OCI-M2 (cell line): ENCODE measurements at regions not wholly inside any gene's neighbourhood (a gene's known extent, or its start where the extent isn't known, plus 50 kb on each side); places are given as distances from the start of the nearest gene placed in this dataset.
A peak's percentile ranks its signal among the peaks of the same experiment; 100 is the strongest.
"Not testable (repeated sequence)": the region's sequence is repeated elsewhere in the genome, so short reads cannot be mapped to it uniquely, and the experiment has no call there.

Experiments used
- DNase-seq: peaks from one replicate; lab custom pipeline; 2025; ENCODE audit not compliant: unreplicated experiment; lab: John Stamatoyannopoulos, UW

DNA sequence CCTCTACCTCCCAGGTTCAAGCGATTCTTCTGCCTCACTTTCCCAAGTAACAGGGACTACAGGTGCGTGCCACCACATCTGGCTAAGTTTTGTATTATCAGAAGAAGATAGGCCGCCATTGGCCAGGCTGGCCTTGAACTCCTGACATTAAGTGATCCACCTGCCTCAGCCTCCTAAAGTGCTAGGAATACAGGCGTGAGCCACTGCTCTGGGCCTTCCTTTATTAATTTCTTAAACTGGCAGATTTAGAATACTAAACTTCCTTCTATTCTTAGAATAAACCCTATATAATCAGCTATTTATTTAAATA is 86.6 kb downstream of the HFE start:
- no peak for DNase-seq

DNA sequence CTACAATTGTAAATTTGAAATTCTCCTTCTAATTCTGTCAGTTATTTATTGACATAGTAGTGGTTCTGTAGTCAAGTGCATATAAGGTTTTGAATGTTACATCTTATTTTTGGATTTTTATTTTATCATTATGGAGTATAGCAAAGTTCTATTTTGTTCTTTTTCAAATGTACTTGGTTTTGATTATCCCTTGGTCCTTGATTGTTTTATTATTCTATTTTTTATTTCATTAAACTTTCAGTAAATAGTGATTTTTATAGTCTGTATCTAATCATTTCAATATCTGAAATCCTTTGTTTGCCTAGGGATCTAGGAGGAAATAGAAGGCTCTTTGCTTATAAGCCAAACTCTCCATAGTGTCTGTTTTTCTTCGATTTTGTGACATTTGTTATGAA is 87.8 kb downstream of the HFE start:
- no peak for DNase-seq

GRCh38 chr6:26175428-26176181 is 88.4 kb downstream of the HFE start:
- peak; percentile 42 for DNase-seq

DNA sequence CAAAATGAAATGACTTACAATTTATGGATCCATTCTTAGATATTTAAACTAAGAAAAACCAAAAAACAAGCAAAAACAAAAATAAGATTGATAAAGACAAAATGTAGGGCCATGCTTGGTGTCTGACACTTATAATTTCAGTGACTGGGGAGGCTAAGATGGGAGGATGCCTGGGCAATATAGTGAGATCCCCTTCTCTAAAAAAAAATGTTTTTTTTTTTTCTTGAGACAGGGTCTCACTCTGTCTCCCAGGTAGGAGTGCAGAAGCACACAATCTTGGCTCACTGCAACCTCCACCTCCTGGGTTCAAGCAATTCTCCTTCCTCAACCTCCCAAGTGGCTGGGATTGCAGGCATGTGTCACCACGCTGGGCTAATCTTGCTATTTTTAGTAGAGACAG is 92.4 kb downstream of the HFE start:
- no peak for DNase-seq

DNA sequence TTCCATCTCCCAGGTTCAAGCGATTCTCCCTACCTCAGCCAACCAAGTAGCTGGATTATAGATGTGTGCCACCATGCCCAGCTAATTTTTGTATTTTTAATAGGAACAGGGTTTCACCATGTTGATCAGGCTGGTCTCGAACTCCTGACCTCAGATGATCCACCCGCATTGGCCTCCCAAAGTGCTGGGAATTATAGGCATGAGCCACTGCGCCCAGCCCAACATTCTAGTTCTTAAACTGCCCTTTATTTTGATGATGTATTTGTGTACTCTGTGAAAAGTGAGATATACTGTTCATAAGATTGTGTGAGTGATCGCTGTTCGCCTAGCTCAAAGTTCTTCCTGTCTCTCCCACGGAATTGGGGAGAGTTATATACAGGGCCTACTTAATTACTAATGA is 93.1 kb downstream of the HFE start:
- DNase-seq, result no peak

GRCh38 chr6:26183237-26183580 is 96.0 kb downstream of the HFE start:
- no peak for DNase-seq

GRCh38 chr6:26183581-26184366 is 96.5 kb downstream of the HFE start:
- DNase-seq, result no peak

DNA sequence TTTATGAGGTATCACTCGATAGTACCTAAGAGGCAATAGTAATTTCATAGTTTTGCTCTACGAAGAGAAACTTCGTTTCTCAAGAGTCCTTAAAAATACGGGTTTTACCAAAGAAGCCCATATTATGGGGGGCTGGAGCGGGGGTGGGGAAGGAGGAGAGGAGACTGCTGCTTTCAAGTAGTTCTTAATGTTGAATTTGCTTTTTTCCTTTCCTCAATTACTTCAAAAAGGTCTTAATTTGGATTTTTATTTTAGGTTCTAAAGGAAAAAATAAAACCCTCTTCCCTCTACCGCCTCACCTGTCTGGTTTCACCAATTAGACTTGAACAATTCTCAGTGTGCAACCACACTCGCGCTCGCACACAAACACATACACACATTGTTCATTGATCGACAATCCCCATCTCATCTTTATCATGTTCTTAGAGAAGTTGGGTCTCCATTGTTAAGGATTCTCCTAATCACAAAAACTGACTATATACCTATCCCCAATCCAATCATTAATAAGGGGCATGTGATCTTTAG is 97.2 kb downstream of the HFE start:
- DNase-seq, result no peak

DNA sequence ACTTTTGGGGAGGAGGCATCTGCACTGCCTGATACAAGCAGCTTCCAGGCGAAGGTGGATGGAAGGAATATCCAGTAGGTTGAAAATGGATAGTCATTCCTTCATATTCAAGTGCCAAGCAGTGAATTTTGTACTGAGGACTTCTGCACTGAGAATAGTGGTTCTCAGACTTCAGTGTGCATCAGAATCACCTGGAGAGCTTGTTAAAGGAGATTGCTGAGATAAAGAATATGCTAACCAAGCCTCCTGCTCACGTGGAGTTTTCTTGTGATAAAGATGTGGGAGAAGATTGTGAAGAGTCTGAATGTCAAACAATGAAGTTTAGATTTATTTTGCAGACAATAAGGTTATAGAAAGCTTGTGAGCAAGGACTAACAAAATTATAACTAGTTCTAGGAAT is 97.8 kb downstream of the HFE start:
- DNase-seq, result no peak

DNA sequence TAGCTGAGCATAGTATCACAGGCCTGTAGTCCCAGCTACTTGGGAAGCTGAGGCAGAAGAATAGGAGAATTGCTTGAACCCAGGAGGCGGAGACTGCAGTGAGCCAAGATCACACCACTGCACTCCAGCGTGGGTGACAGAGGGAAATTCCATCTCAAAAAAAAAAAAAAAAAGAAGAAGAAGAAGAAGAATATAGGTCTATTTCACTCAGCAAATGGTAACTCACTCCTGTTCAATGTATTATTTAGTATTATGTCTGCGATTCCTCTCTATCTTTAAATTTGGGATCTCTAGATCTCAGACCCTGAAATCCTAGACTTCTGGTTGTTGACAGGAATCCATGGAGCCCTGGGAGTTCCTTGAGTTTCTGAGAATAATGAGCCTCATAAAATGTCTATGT is 98.6 kb downstream of the HFE start:
- DNase-seq, result no peak

DNA sequence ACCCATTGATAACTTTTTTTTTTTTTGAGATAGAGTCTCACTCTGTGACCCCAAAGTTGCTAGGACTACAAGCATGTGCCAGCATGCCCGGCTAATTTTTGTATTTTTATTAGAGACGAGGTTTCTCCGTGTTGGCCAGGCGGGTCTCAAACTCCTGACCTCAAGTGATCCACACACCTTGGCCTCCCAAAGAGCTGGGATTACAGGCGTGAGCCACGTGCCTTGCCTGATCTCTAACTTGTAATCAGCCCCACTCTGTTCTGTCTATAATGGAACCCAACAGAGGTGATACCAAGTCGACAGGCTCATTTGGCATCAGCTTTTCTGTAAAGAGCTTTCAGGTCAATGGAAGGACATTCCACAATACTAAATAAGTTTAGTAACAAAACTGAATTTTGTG is 99.4 kb downstream of the HFE start:
- no peak for DNase-seq

GRCh38 chr6:26187292-26187691 is 100.1 kb downstream of the HFE start:
- no peak for DNase-seq

DNA sequence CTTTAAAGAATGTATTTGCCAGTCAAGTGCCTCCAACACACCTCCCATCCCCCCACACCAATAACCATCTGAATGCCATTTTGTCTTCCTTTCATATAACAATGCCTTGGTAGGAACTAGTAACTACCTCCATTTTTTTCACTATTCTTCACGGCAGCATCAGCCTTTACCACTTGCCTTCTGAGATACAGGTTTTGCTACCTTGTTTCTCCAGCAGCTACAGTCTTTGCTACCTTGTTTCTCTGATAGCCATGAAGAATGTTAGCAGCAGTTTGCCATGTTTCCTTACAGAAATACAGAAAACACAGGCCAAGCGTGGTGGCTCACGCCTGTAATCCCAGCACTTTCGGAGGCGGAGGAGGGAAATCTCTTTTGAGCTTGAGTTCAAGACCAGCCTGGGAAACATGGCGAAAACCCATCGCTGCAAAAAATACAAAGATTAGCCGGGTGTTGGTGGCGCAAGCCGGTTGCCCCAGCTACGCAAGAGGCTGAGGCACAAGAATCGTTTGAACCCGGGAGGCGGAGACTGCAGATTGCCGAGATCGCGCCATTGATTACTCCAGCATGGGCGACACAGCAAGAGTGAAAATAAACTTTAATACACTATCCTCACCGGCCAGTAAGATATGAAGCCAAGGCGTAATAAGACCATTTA is 100.9 kb downstream of the HFE start:
- DNase-seq, result no peak

DNA sequence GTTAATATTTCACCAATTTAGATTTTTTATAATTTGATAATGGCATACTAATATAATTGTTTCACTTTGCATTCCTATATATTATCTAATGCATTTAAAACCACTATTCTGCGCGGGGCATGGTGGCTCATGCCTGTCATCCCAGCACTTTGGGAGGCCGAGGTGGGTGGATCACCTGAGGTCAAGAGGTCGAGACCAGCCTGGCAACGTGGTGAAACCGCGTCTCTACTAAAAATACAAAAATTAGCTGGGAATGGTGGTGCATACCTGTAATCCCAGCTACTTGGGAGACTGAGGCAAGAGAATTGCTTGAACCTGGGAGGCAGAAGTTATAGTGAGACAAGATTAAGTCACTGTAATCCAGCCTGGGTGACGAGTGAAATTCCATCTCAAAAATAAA is 104.3 kb downstream of the HFE start:
- DNase-seq, result not testable (repeated sequence)

GRCh38 chr6:26193467-26194328 is 106.5 kb downstream of the HFE start:
- DNase-seq, result no peak

GRCh38 chr6:26194329-26194701 is 107.1 kb downstream of the HFE start:
- no peak for DNase-seq

DNA sequence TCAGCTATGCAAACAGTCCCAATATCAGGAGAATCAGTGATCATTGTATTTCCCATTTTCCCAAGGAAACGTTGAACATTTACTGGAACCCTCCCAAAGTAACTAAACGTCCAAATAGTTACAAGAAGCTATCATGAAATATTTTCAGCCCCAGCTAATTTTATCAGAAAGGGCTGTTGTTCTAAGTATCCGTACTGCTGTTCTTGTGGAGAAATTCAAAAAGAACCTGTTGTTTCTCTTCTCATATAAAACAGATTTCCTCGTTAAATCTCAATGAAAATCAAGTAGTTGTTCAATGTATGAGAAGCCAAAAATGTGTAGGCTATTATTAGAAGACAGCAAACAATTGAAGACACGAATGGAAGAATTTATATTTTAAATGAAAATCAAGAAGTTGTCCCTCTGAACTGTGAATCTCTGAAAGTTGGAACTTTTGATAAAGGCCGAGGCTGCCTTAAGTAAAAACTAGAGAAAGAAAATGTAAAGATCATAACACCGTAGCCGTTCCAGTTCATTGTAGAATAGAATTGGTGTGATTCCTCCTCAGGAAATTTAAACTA is 107.7 kb downstream of the HFE start:
- no peak for DNase-seq

DNA sequence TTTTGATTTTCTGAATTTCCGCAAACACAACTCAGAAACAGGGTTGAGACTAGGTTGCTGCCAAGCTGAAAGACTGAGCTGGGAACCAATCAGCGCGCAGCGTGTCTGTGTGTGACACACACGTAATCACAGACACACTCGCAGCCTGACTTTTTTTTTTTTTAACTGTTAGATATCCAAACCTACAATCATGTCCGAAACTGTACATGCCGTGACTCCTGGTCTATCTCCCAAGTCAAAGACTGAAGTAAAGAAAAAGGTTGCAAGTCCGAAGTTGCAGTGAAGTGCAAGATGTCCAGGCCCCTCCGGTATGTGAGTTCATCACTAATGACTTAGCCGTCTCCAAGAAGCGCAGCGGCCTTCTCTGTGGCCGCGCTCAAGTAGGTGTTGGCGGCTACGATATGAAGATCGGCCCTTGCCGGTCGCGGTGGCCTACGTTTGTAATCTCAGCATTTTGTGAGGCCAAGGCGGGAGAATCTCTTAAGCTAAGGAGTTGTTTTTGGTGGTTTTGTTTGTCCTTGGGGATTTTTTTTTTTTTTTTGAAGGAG is 108.2 kb downstream of the HFE start:
- DNase-seq, result no peak

- no peak for DNase-seq
Observed at GRCh38 chr6:26195924-26196845, 109.0 kb downstream of the HFE start.
